ENCODE measurements at regions not wholly inside any gene's neighbourhood (a gene's known extent, or its start where the extent isn't known, plus 50 kb on each side); places are given as distances from the start of the nearest gene placed in this dataset.

- Histone ChIP-seq H4K20me1 (ENCODE audit: insufficient read depth) (no peaks in the 10 kb centered on the region), H3K27me3 (ENCODE audit: insufficient read depth, low read length) (no peaks in the 10 kb centered on the region), H3K4me1 (ENCODE audit: control insufficient read depth in 1 of 2, insufficient read depth in 2 of 2, low read length in 2 of 2) (peaks cover 0 to 16% of the 10 kb centered on the region in 2 experiments; a peak in 1 of 4 replicates), H3K9ac (ENCODE audit: low read length) (no peak overlapping the region), H3K79me2 (ENCODE audit: insufficient read depth, low read length) (no peaks in the 10 kb centered on the region), H2AFZ (ENCODE audit: low read depth, low read length, poor library complexity, severe bottlenecking) (no peak overlapping the region), H3K9me3 (ENCODE audit: control insufficient read depth in 1 of 2, insufficient read depth in 1 of 2, low read depth in 1 of 2, low read length in 2 of 2) (no peaks in the 10 kb centered on the region), H3K4me3 (replicated peaks in 1 of 2; ENCODE audit: low read depth in 1 of 2, low read length in 2 of 2) (no peak overlapping the region), H3K36me3 (ENCODE audit: control insufficient read depth in 1 of 2, insufficient read depth in 2 of 2, low read length in 2 of 2) (no peaks in the 10 kb centered on the region), H3K27ac (ENCODE audit: low read depth, low read length) (no peak overlapping the region), H3K4me2 (ENCODE audit: low read length) (peak overlapping the region; percentile 6; the same call in 1 of the 2 replicates), H3K9me2 (ENCODE audit: insufficient read depth) (no peaks in the 10 kb centered on the region)
- TF ChIP-seq FOSL1 (IDR thresholded peaks at IDR 0.05; ENCODE audit: low read depth) = no peak
- TF ChIP-seq CBX3 (IDR thresholded peaks at IDR 0.05; ENCODE audit: low read depth) = no peak
- no peak for TF ChIP-seq EGR1 (IDR thresholded peaks at IDR 0.05; ENCODE audit: low read depth)
- no peak for TF ChIP-seq MAX (IDR thresholded peaks at IDR 0.05)
- no peak for TF ChIP-seq SRF (IDR thresholded peaks at IDR 0.05; ENCODE audit: low read depth)
- TF ChIP-seq ATF3 (IDR thresholded peaks at IDR 0.05) = no peak
- TF ChIP-seq POLR2AphosphoS5 (IDR thresholded peaks at IDR 0.05; ENCODE audit: low read depth, low read length) = no peak
- no peak for TF ChIP-seq SIN3A (IDR thresholded peaks at IDR 0.05; ENCODE audit: low read depth)
- no peak for TF ChIP-seq ZNF274 (IDR thresholded peaks at IDR 0.05; ENCODE audit: low read depth, low read length)
- TF ChIP-seq JUND (IDR thresholded peaks at IDR 0.05) = no peak
- no peak for ATAC-seq
- ChIA-PET POLR2A (no interaction called here), CTCF (no interaction called here), RAD21 (ENCODE audit: low non-redundant PET in 1 of 2, low total read pairs in 2 of 2, uncharacterized antibody in 2 of 2, unreplicated experiment in 2 of 2) (no interaction called here)
- intact Hi-C loops (cut with micrococcal nuclease) = no loop called here
- DNase-seq (ENCODE audit: low read depth, low spot score) = no peak
- no TSS peak for BruUV-seq (replicated peaks)
Measured at GRCh38 chr5:61228229-61228628, 66.0 kb upstream of the SMIM15 start.

- BruUV-seq (replicated peaks) = no TSS peak
- RAD21 ChIA-PET (ENCODE audit: low non-redundant PET in 1 of 2, low total read pairs in 2 of 2, uncharacterized antibody in 2 of 2, unreplicated experiment in 2 of 2) = no interaction called here
Measured at GRCh38 chr5:61228691-61229280, 66.5 kb upstream of the SMIM15 start.

More at GRCh38 chr5:61228691-61229280, 66.5 kb upstream of the SMIM15 start:
- no peaks in the 10 kb centered on the region for H3K36me3 ChIP-seq (ENCODE audit: control insufficient read depth in 1 of 2, insufficient read depth in 2 of 2, low read length in 2 of 2)
- POLR2A ChIA-PET = no interaction called here
- TF ChIP-seq REST (IDR thresholded peaks at IDR 0.05; ENCODE audit: low read depth) (no peak), ATF3 (IDR thresholded peaks at IDR 0.05) (no peak), MAX (IDR thresholded peaks at IDR 0.05) (no peak), YY1 (IDR thresholded peaks at IDR 0.05; ENCODE audit: extremely low read depth, insufficient replicate concordance, low read depth, low read length) (no peak), SIN3A (IDR thresholded peaks at IDR 0.05; ENCODE audit: low read depth) (no peak), FOSL1 (IDR thresholded peaks at IDR 0.05; ENCODE audit: low read depth) (peak; percentile 22; the same call in 1 of the 2 replicates)
- intact Hi-C loops (cut with micrococcal nuclease) = no loop called here
- H3K79me2 ChIP-seq (ENCODE audit: insufficient read depth, low read length) = no peaks in the 10 kb centered on the region
- no peaks in the 10 kb centered on the region for H4K20me1 ChIP-seq (ENCODE audit: insufficient read depth)
- H3K4me2 ChIP-seq (ENCODE audit: low read length) = peak overlapping the region; percentile 6; the same call in 1 of the 2 replicates
- H3K9ac ChIP-seq (ENCODE audit: low read length) = no peak overlapping the region
- H3K9me3 ChIP-seq (ENCODE audit: control insufficient read depth in 1 of 2, insufficient read depth in 1 of 2, low read depth in 1 of 2, low read length in 2 of 2) = no peaks in the 10 kb centered on the region
- ATAC-seq (peak; percentile 60), DNase-seq (ENCODE audit: low read depth, low spot score) (no peak)
- peaks cover 0 to 16% of the 10 kb centered on the region in 2 experiments; a peak in 1 of 4 replicates for H3K4me1 ChIP-seq (ENCODE audit: control insufficient read depth in 1 of 2, insufficient read depth in 2 of 2, low read length in 2 of 2)
- H3K27me3 ChIP-seq (ENCODE audit: insufficient read depth, low read length) = no peaks in the 10 kb centered on the region
- CTCF ChIA-PET = no interaction called here
- H3K27ac ChIP-seq (ENCODE audit: low read depth, low read length) = no peak overlapping the region
- no peaks in the 10 kb centered on the region for H3K9me2 ChIP-seq (ENCODE audit: insufficient read depth)
- no peak overlapping the region for H2AFZ ChIP-seq (ENCODE audit: low read depth, low read length, poor library complexity, severe bottlenecking)
- H3K4me3 ChIP-seq (replicated peaks in 1 of 2; ENCODE audit: low read depth in 1 of 2, low read length in 2 of 2) = no peak overlapping the region

Measured in HCT116 (cell line).